ENCODE measurements at regions not wholly inside any gene's neighbourhood (a gene's known extent, or its start where the extent isn't known, plus 50 kb on each side); places are given as distances from the start of the nearest gene placed in this dataset.

DNA sequence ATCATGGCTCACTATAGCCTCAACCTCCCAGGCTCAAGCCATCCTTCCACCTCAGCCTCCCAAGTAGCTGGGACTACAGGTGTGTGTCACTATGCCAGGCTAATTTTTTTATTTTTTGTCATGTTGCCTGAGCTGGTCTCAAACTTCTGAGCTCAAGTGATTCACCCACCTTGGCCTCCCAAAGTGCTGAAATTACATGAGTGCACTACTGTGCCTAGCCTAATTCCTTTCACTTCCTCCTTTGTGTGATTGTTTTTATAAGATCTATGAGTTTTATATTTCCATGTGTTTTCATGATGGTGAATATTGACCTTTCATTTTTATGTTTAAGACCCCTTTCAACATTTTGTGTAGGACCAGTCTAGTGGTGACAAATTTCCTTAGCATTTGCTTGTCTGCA lies 55.2 kb upstream of the IL12B start:
- BruUV-seq (replicated peaks): no TSS peak
- Histone ChIP-seq H3K4me1 (ENCODE audit: control insufficient read depth, extremely low read depth, insufficient read depth, low read length) (no peaks in the 10 kb centered on the region), H2AFZ (ENCODE audit: low read depth, low read length) (no peak overlapping the region), H3K9me1 (replicated peaks; ENCODE audit: control insufficient read depth, extremely low read depth, insufficient read depth, low read length) (no peaks in the 10 kb centered on the region), H3K4me3 (replicated peaks in 1 of 3; ENCODE audit: insufficient read depth in 1 of 3, low read depth in 1 of 3, low read length in 3 of 3) (no peak overlapping the region), H3K79me2 (ENCODE audit: control insufficient read depth, insufficient read depth, low read length) (no peaks in the 10 kb centered on the region), H3K9ac (replicated peaks; ENCODE audit: extremely low read depth, insufficient read depth, low read length) (no peak overlapping the region), H3K36me3 (ENCODE audit: control insufficient read depth in 2 of 2, extremely low read depth in 1 of 2, insufficient read depth in 2 of 2, low read length in 2 of 2) (no peaks in the 10 kb centered on the region), H3K4me2 (ENCODE audit: insufficient read depth, low read length) (no peak overlapping the region), H3K9me3 (replicated peaks; ENCODE audit: control insufficient read depth, insufficient read depth, low read length) (peaks cover 2% of the 10 kb centered on the region), H4K20me1 (replicated peaks; ENCODE audit: control insufficient read depth, extremely low read depth, insufficient read depth, low read length) (no peaks in the 10 kb centered on the region), H3K27ac (ENCODE audit: insufficient read depth, low read depth, low read length) (no peak overlapping the region), H3K27me3 (ENCODE audit: control insufficient read depth in 2 of 2, insufficient read depth in 2 of 2, low read length in 2 of 2) (no peaks in the 10 kb centered on the region)
- FAIRE-seq: no peak
- TF ChIP-seq, protein P1, sequence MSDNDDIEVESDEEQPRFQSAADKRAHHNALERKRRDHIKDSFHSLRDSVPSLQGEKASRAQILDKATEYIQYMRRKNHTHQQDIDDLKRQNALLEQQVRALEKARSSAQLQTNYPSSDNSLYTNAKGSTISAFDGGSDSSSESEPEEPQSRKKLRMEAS (IDR thresholded peaks at IDR 0.05; ENCODE audit: insufficient read depth, insufficient read length): no peak
- TF ChIP-seq POLR2A (IDR thresholded peaks at IDR 0.05; ENCODE audit: low read depth, low read length) (no peak), MYC (IDR thresholded peaks at IDR 0.05; ENCODE audit: low read depth, low read length) (no peak), FOS (IDR thresholded peaks at IDR 0.05; ENCODE audit: borderline replicate concordance, insufficient read depth, low read length) (no peak), POLR2AphosphoS5 (IDR thresholded peaks at IDR 0.05; ENCODE audit: insufficient read depth, low read depth, low read length) (no peak), EZH2 (IDR thresholded peaks at IDR 0.05; ENCODE audit: borderline replicate concordance, low read depth, low read length, severe bottlenecking) (no peak), CTCF (IDR thresholded peaks at IDR 0.05; ENCODE audit: extremely low read depth in 1 of 2, insufficient read depth in 1 of 2, low read depth in 1 of 2, low read length in 2 of 2) (no peak), JUN (IDR thresholded peaks at IDR 0.05; ENCODE audit: borderline replicate concordance, insufficient read depth, insufficient read length, low read depth) (no peak), GATA2 (IDR thresholded peaks at IDR 0.05; ENCODE audit: insufficient read depth, insufficient read length, low read depth, low read length) (no peak)
- intact Hi-C loops (cut with micrococcal nuclease) (no loop called here), dilution Hi-C loops (cut with MboI; ENCODE audit: extremely low pct_ligation_motif_present, low sequenced_read_pairs) (no loop called here)
- POLR2A ChIA-PET: no interaction called here
- CTCF ChIA-PET: no interaction called here
- no peak for DNase-seq (ENCODE audit: low read depth, low spot score)
